Hematopoietic multipotent progenitor cell (in vitro differentiated cells): ENCODE measurements at regions not wholly inside any gene's neighbourhood (a gene's known extent, or its start where the extent isn't known, plus 50 kb on each side); places are given as distances from the start of the nearest gene placed in this dataset.
"Not testable (repeated sequence)": the region's sequence is repeated elsewhere in the genome, so short reads cannot be mapped to it uniquely, and the experiment has no call there.

Source experiments
- DNase-seq, 3 donors: peaks; one replicate each; pipeline ENCODE4 v3.0.0-alpha.2; 2011 to 2015; ENCODE audit warnings: low read depth in 2 of 3, low spot score in 2 of 3

GRCh38 chr17:71535321-71535720 lies 585.5 kb upstream of the SOX9 start:
- DNase-seq: no peak

- no peak for DNase-seq
Measured at GRCh38 chr17:71546419-71546818, 574.4 kb upstream of the SOX9 start.

GRCh38 chr17:71547904-71548303 lies 572.9 kb upstream of the SOX9 start:
- DNase-seq: no peak

- no peak for DNase-seq
Measured at GRCh38 chr17:71548540-71549190, 572.2 kb upstream of the SOX9 start.

GRCh38 chr17:71550675-71551074 lies 570.1 kb upstream of the SOX9 start:
- no peak for DNase-seq

- DNase-seq: no peak
Measured at GRCh38 chr17:71553381-71553780, 567.4 kb upstream of the SOX9 start.

GRCh38 chr17:71558901-71559300 lies 561.9 kb upstream of the SOX9 start:
- DNase-seq: no peak

- no peak for DNase-seq
Measured at GRCh38 chr17:71572343-71572742, 548.5 kb upstream of the SOX9 start.

- DNase-seq: no peak
Measured at GRCh38 chr17:71578446-71578845, 542.4 kb upstream of the SOX9 start.

- no peak for DNase-seq
Measured at GRCh38 chr17:71580220-71580619, 540.6 kb upstream of the SOX9 start.

- no peak for DNase-seq
Measured at GRCh38 chr17:71585540-71585939, 535.3 kb upstream of the SOX9 start.

- no peak for DNase-seq
Measured at GRCh38 chr17:71592431-71592830, 528.4 kb upstream of the SOX9 start.

GRCh38 chr17:71593078-71593477 lies 527.7 kb upstream of the SOX9 start:
- no peak for DNase-seq

- DNase-seq: not testable (repeated sequence)
Measured at GRCh38 chr17:71599583-71599982, 521.2 kb upstream of the SOX9 start.

GRCh38 chr17:71600137-71600789 lies 520.6 kb upstream of the SOX9 start:
- DNase-seq: no peak

- DNase-seq: no peak
Measured at GRCh38 chr17:71601894-71602504, 518.8 kb upstream of the SOX9 start.

- DNase-seq: no peak
Measured at GRCh38 chr17:71613996-71614395, 506.8 kb upstream of the SOX9 start.

GRCh38 chr17:71615820-71616219 lies 505.0 kb upstream of the SOX9 start:
- no peak for DNase-seq

GRCh38 chr17:71617767-71618166 lies 503.1 kb upstream of the SOX9 start:
- not testable (repeated sequence) for DNase-seq

GRCh38 chr17:71625330-71625729 lies 495.5 kb upstream of the SOX9 start:
- no peak for DNase-seq

- no peak for DNase-seq
Measured at GRCh38 chr17:71628306-71628705, 492.5 kb upstream of the SOX9 start.

- DNase-seq: no peak
Measured at GRCh38 chr17:71631483-71631882, 489.3 kb upstream of the SOX9 start.
